ENCODE measurements at regions not wholly inside any gene's neighbourhood (a gene's known extent, or its start where the extent isn't known, plus 50 kb on each side); places are given as distances from the start of the nearest gene placed in this dataset.

GRCh38 chr19:30757837-30758617 is 385.8 kb downstream of the ZNF536 start:
- no peak for DNase-seq (ENCODE audit: low read depth)
- H3K4me3 ChIP-seq (ENCODE audit: low read depth, low read length): no peak overlapping the region
- TF ChIP-seq CTCF (IDR thresholded peaks at IDR 0.05; ENCODE audit: insufficient read depth, low read depth, low read length): no peak

GRCh38 chr19:30757104-30757836 is 385.1 kb downstream of the ZNF536 start:
- H3K4me3 ChIP-seq (ENCODE audit: low read depth, low read length): no peak overlapping the region
- TF ChIP-seq CTCF (IDR thresholded peaks at IDR 0.05; ENCODE audit: insufficient read depth, low read depth, low read length): no peak
- no peak for DNase-seq (ENCODE audit: low read depth)

GRCh38 chr19:30755581-30755980 is 383.4 kb downstream of the ZNF536 start:
- H3K4me3 ChIP-seq (ENCODE audit: low read depth, low read length): no peak overlapping the region
- no peak for DNase-seq (ENCODE audit: low read depth)
- no peak for TF ChIP-seq CTCF (IDR thresholded peaks at IDR 0.05; ENCODE audit: insufficient read depth, low read depth, low read length)

GRCh38 chr19:30754162-30754561 is 382.0 kb downstream of the ZNF536 start:
- H3K4me3 ChIP-seq (ENCODE audit: low read depth, low read length): no peak overlapping the region
- DNase-seq (ENCODE audit: low read depth): no peak
- TF ChIP-seq CTCF (IDR thresholded peaks at IDR 0.05; ENCODE audit: insufficient read depth, low read depth, low read length): no peak

- TF ChIP-seq CTCF (IDR thresholded peaks at IDR 0.05; ENCODE audit: insufficient read depth, low read depth, low read length): no peak
Measured at GRCh38 chr19:30752876-30753275, 380.7 kb downstream of the ZNF536 start.

GRCh38 chr19:30752201-30752600 is 380.0 kb downstream of the ZNF536 start:
- TF ChIP-seq CTCF (IDR thresholded peaks at IDR 0.05; ENCODE audit: insufficient read depth, low read depth, low read length): no peak
- DNase-seq (ENCODE audit: low read depth): no peak
- H3K4me3 ChIP-seq (ENCODE audit: low read depth, low read length): no peak overlapping the region

More at GRCh38 chr19:30752876-30753275, 380.7 kb downstream of the ZNF536 start:
- no peak for DNase-seq (ENCODE audit: low read depth)
- no peak overlapping the region for H3K4me3 ChIP-seq (ENCODE audit: low read depth, low read length)

Data from fibroblast of villous mesenchyme (primary cell).